H9 (cell line): ENCODE measurements at regions not wholly inside any gene's neighbourhood (a gene's known extent, or its start where the extent isn't known, plus 50 kb on each side); places are given as distances from the start of the nearest gene placed in this dataset.

ENCODE experiments used
- DNase-seq: peaks from one replicate; pipeline ENCODE4 v3.0.0-alpha.2; 2017
- H2AFZ ChIP-seq: one replicate; pipeline ENCODE4 v1.6.1; 2013; ENCODE audit warnings: mild to moderate bottlenecking, low read length, control low read depth, moderate library complexity
- H2AK5ac ChIP-seq: 2 replicates; pipeline ENCODE4 v1.6.1; 2013; ENCODE audit warnings: low read length, control low read depth, mixed read lengths; ENCODE audit not compliant: insufficient read length
- H2BK120ac ChIP-seq: one replicate; pipeline ENCODE4 v1.6.1; 2013; ENCODE audit warnings: low read depth, mild to moderate bottlenecking, low read length, control low read depth, inconsistent platforms; ENCODE audit not compliant: poor library complexity, severe bottlenecking
- H2BK12ac ChIP-seq: 2 replicates; pipeline ENCODE4 v1.6.1; 2013; ENCODE audit warnings: low read length, control low read depth, mixed read lengths, low read depth; ENCODE audit not compliant: insufficient read length
- H2BK15ac ChIP-seq: 2 replicates; pipeline ENCODE4 v1.6.1; 2013; ENCODE audit warnings: low read depth, low read length, control low read depth
- H2BK20ac ChIP-seq: one replicate; pipeline ENCODE4 v1.6.1; 2013; ENCODE audit warnings: low read depth, mild to moderate bottlenecking, low read length, control low read depth, inconsistent platforms; ENCODE audit not compliant: poor library complexity, severe bottlenecking
- H2BK5ac ChIP-seq: 2 replicates; pipeline ENCODE4 v1.6.1; 2013; ENCODE audit warnings: low read length, control low read depth, mixed read lengths; ENCODE audit not compliant: insufficient read length
- H3K14ac ChIP-seq: 2 replicates; pipeline ENCODE4 v1.6.1; 2013; ENCODE audit warnings: low read length, control low read depth; ENCODE audit not compliant: insufficient read depth
- H3K18ac ChIP-seq: 2 replicates; pipeline ENCODE4 v1.6.1; 2013; ENCODE audit warnings: low read depth, mild to moderate bottlenecking, mixed read lengths, low read length, control low read depth; ENCODE audit not compliant: insufficient read length
- H3K23ac ChIP-seq: 2 replicates; pipeline ENCODE4 v1.6.1; 2013; ENCODE audit warnings: low read length, control low read depth, mixed read lengths, low read depth; ENCODE audit not compliant: insufficient read length
- H3K23me2 ChIP-seq: 2 replicates; pipeline ENCODE4 v1.6.1; 2013; ENCODE audit warnings: low read depth, mild to moderate bottlenecking, mixed read lengths, low read length, control low read depth; ENCODE audit not compliant: insufficient read length, poor library complexity, severe bottlenecking
- H3K27ac ChIP-seq: 2 replicates; pipeline ENCODE4 v1.5.1; 2013; ENCODE audit warnings: low read length, control low read depth, mixed read lengths, low read depth; ENCODE audit not compliant: insufficient read length
- H3K27me3 ChIP-seq: 2 replicates; pipeline ENCODE4 v1.6.1; 2013; ENCODE audit warnings: low read length, control low read depth, inconsistent platforms; ENCODE audit not compliant: insufficient read depth
- H3K4ac ChIP-seq: 2 replicates; pipeline ENCODE4 v1.6.1; 2013; ENCODE audit warnings: low read depth, mild to moderate bottlenecking, control low read depth, inconsistent platforms, low read length, moderate library complexity
- H3K4me1 ChIP-seq: 2 replicates; pipeline ENCODE4 v1.6.1; 2013; ENCODE audit warnings: low read length, control low read depth, inconsistent platforms; ENCODE audit not compliant: insufficient read depth
- H3K4me2 ChIP-seq: 2 replicates; pipeline ENCODE4 v1.6.1; 2013; ENCODE audit warnings: low read length, control low read depth, mixed read lengths; ENCODE audit not compliant: insufficient read length, insufficient read depth
- H3K56ac ChIP-seq: 2 replicates; pipeline ENCODE4 v1.6.1; 2013; ENCODE audit warnings: low read depth, mild to moderate bottlenecking, mixed read lengths, low read length, control low read depth; ENCODE audit not compliant: insufficient read length
- H3K79me1 ChIP-seq: 2 replicates; pipeline ENCODE4 v1.6.1; 2013; ENCODE audit warnings: low read depth, mild to moderate bottlenecking, moderate library complexity, low read length, control low read depth, inconsistent platforms; ENCODE audit not compliant: insufficient read depth, poor library complexity, severe bottlenecking
- H3K79me2 ChIP-seq: 2 replicates; pipeline ENCODE4 v1.6.1; 2013; ENCODE audit warnings: low read length, control low read depth, inconsistent platforms; ENCODE audit not compliant: insufficient read depth
- H3K9ac ChIP-seq: 2 replicates; pipeline ENCODE4 v1.6.1; 2013; ENCODE audit warnings: low read length, control low read depth, mixed read lengths; ENCODE audit not compliant: insufficient read length; ENCODE audit errors: extremely low read depth
- H3K9me3 ChIP-seq: one replicate; pipeline ENCODE4 v1.6.1; 2013; ENCODE audit warnings: low read depth, low read length, inconsistent platforms; ENCODE audit not compliant: control insufficient read depth
- H3T11ph ChIP-seq: one replicate; pipeline ENCODE4 v1.6.1; 2013; ENCODE audit warnings: mild to moderate bottlenecking, low read length, control low read depth, inconsistent platforms
- H4K20me1 ChIP-seq: one replicate; pipeline ENCODE4 v1.6.1; 2013; ENCODE audit not compliant: control insufficient read depth, insufficient read length, insufficient read depth
- H4K5ac ChIP-seq: 2 replicates; pipeline ENCODE4 v1.6.1; 2013; ENCODE audit warnings: low read depth, mild to moderate bottlenecking, mixed read lengths, low read length, control low read depth; ENCODE audit not compliant: insufficient read length
- H4K8ac ChIP-seq: replicated peaks from 2 replicates; pipeline ENCODE4 v1.6.1; 2013; ENCODE audit warnings: low read length, control low read depth, mixed read lengths, low read depth; ENCODE audit not compliant: insufficient read length
- H4K91ac ChIP-seq: 2 replicates; pipeline ENCODE4 v1.6.1; 2013; ENCODE audit warnings: low read depth, mild to moderate bottlenecking, moderate library complexity, mixed read lengths, low read length, control low read depth; ENCODE audit not compliant: insufficient read length
- H3K27ac Mint-ChIP-seq, 3 experiments: 2 replicates in 2 of 3; 3 replicates in 1 of 3; pipeline ENCODE4 v1.8.0; 2020 to 2021; ENCODE audit warnings: mixed read lengths in 3 of 3, mild to moderate bottlenecking in 1 of 3, moderate library complexity in 1 of 3
- H3K27me3 Mint-ChIP-seq: 2 replicates; pipeline ENCODE4 v1.8.0; 2021; ENCODE audit warnings: low read depth, mild to moderate bottlenecking, moderate library complexity, mixed read lengths
- H3K36me3 Mint-ChIP-seq, 3 experiments: 2 replicates in 2 of 3; 3 replicates in 1 of 3; pipeline ENCODE4 v1.8.0; 2020 to 2021; ENCODE audit warnings: low read depth in 3 of 3, mixed read lengths in 3 of 3; ENCODE audit not compliant: insufficient read depth in 1 of 3
- H3K4me1 Mint-ChIP-seq, 2 experiments: 2 replicates each; pipeline ENCODE4 v1.8.0; 2020; ENCODE audit warnings: mixed read lengths in 2 of 2
- H3K4me3 Mint-ChIP-seq, 2 experiments: 2 replicates in 1 of 2; 3 replicates in 1 of 2; pipeline ENCODE4 v1.8.0; 2020 to 2021; ENCODE audit warnings: mild to moderate bottlenecking in 2 of 2, mixed read lengths in 2 of 2, moderate library complexity in 1 of 2
- H3K9me3 Mint-ChIP-seq, 2 experiments: 2 replicates in 1 of 2; 3 replicates in 1 of 2; pipeline ENCODE4 v1.8.0; 2020; ENCODE audit warnings: mild to moderate bottlenecking in 2 of 2, mixed read lengths in 2 of 2, moderate library complexity in 1 of 2
- CTCF ChIP-seq: fragments of 200-600 bp; sonication (generic); conservative IDR thresholded peaks from 3 replicates; pipeline ENCODE4 v1.8.0; 2021; ENCODE audit warnings: antibody characterized with exemption, mild to moderate bottlenecking
- WGBS: extraction: QIAGEN DNeasy Blood & Tissue Kit; methylation state at CpG from one replicate; pipeline ENCODE4 v1.1.7; 2013; ENCODE audit warnings: missing lambda C conversion rate, low lambda C conversion rate, mixed read lengths; ENCODE audit not compliant: insufficient read length; ENCODE audit errors: extremely low coverage; 5-methylcytosine and 5-hydroxymethylcytosine counted together

- Histone ChIP-seq H3K14ac (no peak overlapping the region), H3K27ac (no peak overlapping the region), H3K27me3 (no peaks in the 10 kb centered on the region), H3K4me1 (no peaks in the 10 kb centered on the region), H3K18ac (no peak overlapping the region), H2BK20ac (no peak overlapping the region), H3K9me3 (no peaks in the 10 kb centered on the region), H3K4ac (no peak overlapping the region), H3K79me1 (no peaks in the 10 kb centered on the region), H4K91ac (no peak overlapping the region), H2BK12ac (no peak overlapping the region), H3K79me2 (no peaks in the 10 kb centered on the region), H3K4me2 (no peak overlapping the region), H3K23ac (no peak overlapping the region), H3T11ph (no peak overlapping the region), H2AK5ac (no peak overlapping the region), H2AFZ (no peak overlapping the region), H4K20me1 (no peaks in the 10 kb centered on the region), H2BK120ac (no peak overlapping the region), H3K9ac (no peak overlapping the region), H2BK5ac (no peak overlapping the region), H3K56ac (no peak overlapping the region), H2BK15ac (no peak overlapping the region), H4K5ac (no peak overlapping the region), H4K8ac (no peak overlapping the region), H3K23me2 (no peaks in the 10 kb centered on the region)
- Mint-ChIP-seq H3K27me3 (no peaks in the 10 kb centered on the region; the same call in 1 of the 2 replicates), H3K4me3 (no peak overlapping the region), H3K4me1 (peaks cover 5 to 9% of the 10 kb centered on the region in 2 experiments), H3K36me3 (no peaks in the 10 kb centered on the region), H3K27ac (no peak overlapping the region), H3K9me3 (no peaks in the 10 kb centered on the region)
- no CpG with 5 or more reads among the region's 1 CpG for WGBS
- no peak for TF ChIP-seq CTCF
- DNase-seq = no peak
Measured at GRCh38 chr14:37855871-37856270, 260.4 kb downstream of the TTC6 start.
